ENCODE measurements at regions not wholly inside any gene's neighbourhood (a gene's known extent, or its start where the extent isn't known, plus 50 kb on each side); places are given as distances from the start of the nearest gene placed in this dataset.

GRCh38 chrX:16320765-16321355, 153.6 kb downstream of the MAGEB17 start:
- H3K4me3 ChIP-seq: no peak overlapping the region
- DNase-seq (no peak), ATAC-seq (no peak)
- WGBS, 4 donors: 74 to 78% (median 76%) methylated on average over 4 of the region's 4 CpGs
- H3K27me3 ChIP-seq: peaks cover 0 to 5% (median 0%) of the 10 kb centered on the region in 9 donors
- no peaks in the 10 kb centered on the region for H3K36me3 ChIP-seq
- no peaks in the 10 kb centered on the region for H3K9me3 ChIP-seq
- intact Hi-C loops (cut with DNase I): no loop called here
- TF ChIP-seq CTCF (IDR thresholded peaks at IDR 0.05): no peak
- H3K4me1 ChIP-seq: no peaks in the 10 kb centered on the region
- H3K27ac ChIP-seq: no peak overlapping the region

DNA sequence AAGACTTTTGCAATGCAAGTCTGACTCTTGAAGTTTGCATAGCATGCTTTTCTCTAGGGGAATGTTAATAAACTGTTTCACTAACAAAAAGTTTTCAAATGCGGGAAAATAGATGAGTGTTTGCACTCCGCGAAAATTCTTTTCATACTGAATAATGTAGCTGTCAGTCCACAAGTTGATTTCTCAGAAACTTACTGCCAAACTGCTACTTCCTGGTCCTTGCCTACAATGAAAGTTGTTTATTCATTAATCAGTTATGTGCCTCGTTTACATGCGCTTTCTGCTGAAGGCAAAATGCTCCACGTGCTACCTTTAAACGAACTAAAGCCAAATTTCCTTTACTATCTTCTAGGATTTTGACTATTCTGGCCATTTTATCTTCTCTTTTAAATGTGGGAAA, 166.2 kb downstream of the MAGEB17 start:
- Histone ChIP-seq H3K4me3 (no peak overlapping the region), H3K27me3 (no peaks in the 10 kb centered on the region), H3K9me3 (peaks cover 0 to 5% (median 0%) of the 10 kb centered on the region in 12 donors), H3K36me3 (no peaks in the 10 kb centered on the region), H3K4me1 (no peaks in the 10 kb centered on the region), H3K27ac (no peak overlapping the region)
- WGBS, 4 donors: 88 to 94% (median 89%) methylated on average over 7 of the region's 7 CpGs
- no peak for TF ChIP-seq CTCF (IDR thresholded peaks at IDR 0.05)
- no peak for TF ChIP-seq POLR2A (IDR thresholded peaks at IDR 0.05)
- intact Hi-C loops (cut with DNase I): no loop called here
- no peak for ATAC-seq
- DNase-seq: no peak

DNA sequence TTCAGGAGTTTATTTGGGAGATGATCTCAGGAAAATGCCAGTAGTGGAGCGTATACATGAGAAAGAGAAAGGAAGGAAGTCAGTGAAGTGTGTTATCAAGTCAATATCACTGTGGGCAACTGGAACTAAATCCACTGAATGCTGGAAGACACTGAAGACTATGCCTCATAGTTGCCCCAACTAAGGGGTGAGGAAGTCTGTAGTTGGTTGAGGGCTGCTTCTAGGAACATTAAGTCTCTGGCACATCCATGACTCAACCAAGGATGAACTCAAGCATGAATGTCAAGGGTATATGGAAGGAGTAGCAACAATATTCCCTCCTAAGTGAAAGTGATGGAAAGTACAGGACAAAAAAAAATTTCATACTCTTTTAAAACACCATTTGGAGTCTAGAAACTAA, 167.9 kb downstream of the MAGEB17 start:
- Histone ChIP-seq H3K27ac (no peak overlapping the region), H3K9me3 (peaks cover 0 to 16% (median 0%) of the 10 kb centered on the region in 12 donors), H3K4me1 (no peaks in the 10 kb centered on the region), H3K4me3 (no peak overlapping the region), H3K27me3 (no peaks in the 10 kb centered on the region), H3K36me3 (no peaks in the 10 kb centered on the region)
- no peak for DNase-seq
- 52 to 76% (median 65%) methylated on average over 1 of the region's 1 CpG for WGBS, 4 donors
- intact Hi-C loops (cut with DNase I): no loop called here
- TF ChIP-seq CTCF (IDR thresholded peaks at IDR 0.05) (no peak), POLR2A (IDR thresholded peaks at IDR 0.05) (no peak)
- ATAC-seq: no peak

DNA sequence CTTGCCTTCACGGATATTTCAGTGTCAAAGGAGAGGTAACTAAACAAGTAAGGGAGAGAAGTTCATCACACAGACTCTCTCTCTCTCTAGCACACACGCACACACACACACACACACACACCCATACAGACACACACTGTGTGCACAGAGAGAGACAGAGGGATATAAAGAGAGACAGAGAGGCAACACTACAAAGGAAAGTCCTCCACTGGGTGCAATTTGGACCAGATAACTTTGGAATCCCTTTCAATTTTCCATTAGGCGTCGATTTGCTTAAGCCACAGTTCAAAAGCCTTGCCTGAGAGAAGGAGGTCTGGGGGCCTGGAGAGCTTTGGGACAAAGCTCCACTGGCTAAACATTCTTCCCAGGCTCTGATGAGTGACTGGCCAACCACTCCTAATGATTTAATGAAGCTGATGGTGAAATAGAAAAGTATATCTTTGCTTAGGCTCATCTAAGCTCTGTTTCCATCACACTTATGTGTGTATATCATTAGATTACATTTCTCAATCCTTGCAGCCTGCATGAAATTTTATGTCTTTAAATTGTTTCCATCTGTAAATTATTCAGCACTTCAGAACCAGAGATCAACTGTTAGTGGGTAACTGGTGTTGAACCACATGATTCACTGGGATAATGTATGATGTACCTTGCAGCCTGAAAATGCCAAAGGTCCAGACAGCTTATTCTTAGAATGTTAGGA, 180.8 kb downstream of the MAGEB17 start:
- DNase-seq (no peak), ATAC-seq (no peak)
- Histone ChIP-seq H3K9me3 (no peaks in the 10 kb centered on the region), H3K4me3 (no peak overlapping the region), H3K36me3 (no peaks in the 10 kb centered on the region), H3K4me1 (no peaks in the 10 kb centered on the region), H3K27me3 (peaks cover 0 to 4% (median 0%) of the 10 kb centered on the region in 9 donors), H3K27ac (no peak overlapping the region)
- WGBS, 4 donors: 63 to 72% (median 65%) methylated on average over 4 of the region's 4 CpGs
- TF ChIP-seq POLR2A (IDR thresholded peaks at IDR 0.05) (no peak), CTCF (IDR thresholded peaks at IDR 0.05) (no peak)
- intact Hi-C loops (cut with DNase I): no loop called here

Data from heart left ventricle (tissue), 16 donors.